Epithelial cell of proximal tubule (primary cell): ENCODE measurements at regions not wholly inside any gene's neighbourhood (a gene's known extent, or its start where the extent isn't known, plus 50 kb on each side); places are given as distances from the start of the nearest gene placed in this dataset.

Experiments used
- DNase-seq: peaks from one replicate; pipeline ENCODE4 v3.0.0-alpha.2; 2011; ENCODE audit warnings: low read depth
- H3K4me3 ChIP-seq: 2 replicates; pipeline ENCODE4 v1.5.1; 2011; ENCODE audit warnings: low read depth, mild to moderate bottlenecking, low read length
- TF ChIP-seq, protein P1 (sequence below): conservative IDR thresholded peaks from 2 replicates; pipeline ENCODE4 v1.5.1; 2012; ENCODE audit warnings: low read depth, mild to moderate bottlenecking, low read length

- no peak overlapping the region for H3K4me3 ChIP-seq
- TF ChIP-seq, protein P1, sequence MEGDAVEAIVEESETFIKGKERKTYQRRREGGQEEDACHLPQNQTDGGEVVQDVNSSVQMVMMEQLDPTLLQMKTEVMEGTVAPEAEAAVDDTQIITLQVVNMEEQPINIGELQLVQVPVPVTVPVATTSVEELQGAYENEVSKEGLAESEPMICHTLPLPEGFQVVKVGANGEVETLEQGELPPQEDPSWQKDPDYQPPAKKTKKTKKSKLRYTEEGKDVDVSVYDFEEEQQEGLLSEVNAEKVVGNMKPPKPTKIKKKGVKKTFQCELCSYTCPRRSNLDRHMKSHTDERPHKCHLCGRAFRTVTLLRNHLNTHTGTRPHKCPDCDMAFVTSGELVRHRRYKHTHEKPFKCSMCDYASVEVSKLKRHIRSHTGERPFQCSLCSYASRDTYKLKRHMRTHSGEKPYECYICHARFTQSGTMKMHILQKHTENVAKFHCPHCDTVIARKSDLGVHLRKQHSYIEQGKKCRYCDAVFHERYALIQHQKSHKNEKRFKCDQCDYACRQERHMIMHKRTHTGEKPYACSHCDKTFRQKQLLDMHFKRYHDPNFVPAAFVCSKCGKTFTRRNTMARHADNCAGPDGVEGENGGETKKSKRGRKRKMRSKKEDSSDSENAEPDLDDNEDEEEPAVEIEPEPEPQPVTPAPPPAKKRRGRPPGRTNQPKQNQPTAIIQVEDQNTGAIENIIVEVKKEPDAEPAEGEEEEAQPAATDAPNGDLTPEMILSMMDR = no peak
- DNase-seq = no peak
These were observed 188.1 kb upstream of the PMEPA1 start for GRCh38 chr20:57897891-57898290.

DNA sequence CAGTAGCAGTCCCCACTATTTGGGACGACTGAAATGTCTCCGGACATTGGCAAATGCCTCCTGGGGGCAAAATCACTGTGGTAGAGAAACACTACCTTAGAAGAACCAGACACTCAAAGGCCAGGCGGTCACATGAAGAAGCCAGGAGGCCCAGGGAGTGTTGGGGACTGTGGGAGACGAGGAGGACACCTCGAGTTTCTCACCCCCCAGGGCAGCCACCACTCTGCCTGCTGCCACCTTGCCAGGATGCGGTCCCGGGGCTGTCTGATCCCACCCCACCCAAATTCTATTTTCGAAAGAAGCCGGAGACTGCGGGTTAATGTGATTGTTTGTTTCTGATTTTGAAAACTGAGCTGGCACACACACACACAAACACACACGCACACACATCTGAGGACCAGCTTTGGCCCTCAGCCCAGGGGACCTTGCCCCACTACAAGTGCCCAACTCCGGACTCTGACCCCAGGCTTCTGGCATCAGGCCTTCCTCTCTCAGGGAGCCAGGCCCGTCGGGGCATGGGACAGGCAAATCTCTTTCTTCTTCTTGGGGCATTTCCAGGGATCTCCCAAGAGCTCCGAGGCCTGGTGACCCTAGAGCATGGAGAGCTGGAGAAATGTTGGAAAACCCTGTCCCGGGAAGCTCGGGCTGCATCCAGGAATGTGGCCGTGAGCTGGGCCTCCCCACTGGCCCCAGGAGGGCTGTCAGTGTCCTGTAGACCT is 187.5 kb upstream of the PMEPA1 start:
- DNase-seq = no peak
- TF ChIP-seq, protein P1 = no peak
- H3K4me3 ChIP-seq = no peak overlapping the region

GRCh38 chr20:57896563-57896962 is 186.7 kb upstream of the PMEPA1 start:
- H3K4me3 ChIP-seq = no peak overlapping the region
- no peak for DNase-seq
- TF ChIP-seq, protein P1 = no peak

GRCh38 chr20:57896017-57896416 is 186.2 kb upstream of the PMEPA1 start:
- no peak for DNase-seq
- H3K4me3 ChIP-seq = no peak overlapping the region
- TF ChIP-seq, protein P1 = no peak

GRCh38 chr20:57895161-57895855 is 185.5 kb upstream of the PMEPA1 start:
- DNase-seq = no peak
- TF ChIP-seq, protein P1 = no peak

DNA sequence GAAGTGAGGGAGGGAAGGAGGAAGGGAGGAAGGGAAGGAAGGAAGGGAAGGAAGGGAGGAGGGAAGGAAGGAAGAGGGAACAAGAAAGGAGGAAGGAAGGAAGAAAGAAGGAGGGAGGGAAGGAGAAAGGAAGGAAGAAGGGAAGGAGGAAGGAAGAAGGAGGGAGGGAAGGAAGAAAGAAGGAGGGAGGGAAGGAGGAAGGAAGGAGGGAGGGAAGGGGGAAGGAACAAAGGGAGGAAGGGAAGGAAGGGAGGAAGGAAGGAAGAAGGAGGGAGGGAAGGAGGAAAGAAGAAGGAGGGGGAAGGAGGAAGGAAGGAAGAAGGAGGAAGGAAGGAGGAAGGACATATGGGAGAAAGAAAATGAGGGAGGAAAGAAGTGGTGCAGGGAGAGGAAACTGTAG is 184.7 kb upstream of the PMEPA1 start:
- TF ChIP-seq, protein P1 = no peak
- no peak overlapping the region for H3K4me3 ChIP-seq
- no peak for DNase-seq

More at GRCh38 chr20:57895161-57895855, 185.5 kb upstream of the PMEPA1 start:
- H3K4me3 ChIP-seq = no peak overlapping the region

DNA sequence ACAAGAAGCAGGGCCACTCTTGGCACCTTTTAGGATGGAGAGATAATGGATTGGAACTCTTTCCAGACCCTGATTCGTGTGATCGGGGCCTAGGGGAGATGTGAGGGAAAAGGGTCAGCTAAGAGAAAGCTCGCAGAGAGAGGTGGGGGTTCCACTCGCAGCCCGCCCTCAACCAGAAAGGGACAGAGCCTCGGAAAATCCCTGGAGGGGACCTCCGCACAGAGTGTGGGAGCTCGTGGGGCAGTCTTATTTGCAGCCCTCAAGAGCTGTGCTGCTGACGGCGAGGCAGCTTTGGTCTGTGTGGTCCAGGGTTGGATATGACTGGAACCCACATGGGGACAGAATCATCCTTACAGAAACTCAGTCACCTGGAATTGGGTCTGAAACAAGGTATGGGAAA is 184.3 kb upstream of the PMEPA1 start:
- no peak for DNase-seq
- TF ChIP-seq, protein P1 = no peak
- H3K4me3 ChIP-seq = no peak overlapping the region
